ENCODE measurements at regions not wholly inside any gene's neighbourhood (a gene's known extent, or its start where the extent isn't known, plus 50 kb on each side); places are given as distances from the start of the nearest gene placed in this dataset.

GRCh38 chr3:181879926-181880325 is 168.2 kb downstream of the SOX2 start:
- TF ChIP-seq CTCF (IDR thresholded peaks at IDR 0.05; ENCODE audit: insufficient read depth, low read depth, low read length), result no peak
- no peak overlapping the region for H3K4me3 ChIP-seq (ENCODE audit: low read depth, low read length)
- no peak for DNase-seq (ENCODE audit: low read depth)

GRCh38 chr3:181880331-181880730 is 168.6 kb downstream of the SOX2 start:
- TF ChIP-seq CTCF (IDR thresholded peaks at IDR 0.05; ENCODE audit: insufficient read depth, low read depth, low read length), result no peak
- H3K4me3 ChIP-seq (ENCODE audit: low read depth, low read length), result no peak overlapping the region
- DNase-seq (ENCODE audit: low read depth), result no peak

- no peak for TF ChIP-seq CTCF (IDR thresholded peaks at IDR 0.05; ENCODE audit: insufficient read depth, low read depth, low read length)
- DNase-seq (ENCODE audit: low read depth), result no peak
- no peak overlapping the region for H3K4me3 ChIP-seq (ENCODE audit: low read depth, low read length)
These were observed 170.0 kb downstream of the SOX2 start for GRCh38 chr3:181881749-181882148.

GRCh38 chr3:181885868-181886630 is 174.3 kb downstream of the SOX2 start:
- TF ChIP-seq CTCF (IDR thresholded peaks at IDR 0.05; ENCODE audit: insufficient read depth, low read depth, low read length), result no peak
- no peak for DNase-seq (ENCODE audit: low read depth)

GRCh38 chr3:181886676-181887075 is 175.0 kb downstream of the SOX2 start:
- TF ChIP-seq CTCF (IDR thresholded peaks at IDR 0.05; ENCODE audit: insufficient read depth, low read depth, low read length), result no peak
- DNase-seq (ENCODE audit: low read depth), result no peak
- H3K4me3 ChIP-seq (ENCODE audit: low read depth, low read length), result no peak overlapping the region

More at GRCh38 chr3:181885868-181886630, 174.3 kb downstream of the SOX2 start:
- no peak overlapping the region for H3K4me3 ChIP-seq (ENCODE audit: low read depth, low read length)

- no peak overlapping the region for H3K4me3 ChIP-seq (ENCODE audit: low read depth, low read length)
- no peak for DNase-seq (ENCODE audit: low read depth)
- TF ChIP-seq CTCF (IDR thresholded peaks at IDR 0.05; ENCODE audit: insufficient read depth, low read depth, low read length), result no peak
These were observed 176.0 kb downstream of the SOX2 start for GRCh38 chr3:181887685-181888084.

GRCh38 chr3:181888234-181888633 is 176.5 kb downstream of the SOX2 start:
- DNase-seq (ENCODE audit: low read depth), result no peak
- no peak for TF ChIP-seq CTCF (IDR thresholded peaks at IDR 0.05; ENCODE audit: insufficient read depth, low read depth, low read length)
- H3K4me3 ChIP-seq (ENCODE audit: low read depth, low read length), result no peak overlapping the region

Measured in fibroblast of villous mesenchyme (primary cell).